22Rv1 (cell line): ENCODE measurements at regions not wholly inside any gene's neighbourhood (a gene's known extent, or its start where the extent isn't known, plus 50 kb on each side); places are given as distances from the start of the nearest gene placed in this dataset.
"Not testable (repeated sequence)": the region's sequence is repeated elsewhere in the genome, so short reads cannot be mapped to it uniquely, and the experiment has no call there.

Experiments used
- H3K27ac ChIP-seq: fragments of 450-650 bp; 2 replicates; pipeline ENCODE4 v1.5.1; 2017
- CTCF ChIP-seq: fragments of 450-650 bp; IDR thresholded peaks from 2 replicates; pipeline ENCODE4 v1.5.1; 2017; ENCODE audit warnings: mild to moderate bottlenecking
- ZFX ChIP-seq: fragments of 450-650 bp; IDR thresholded peaks from 2 replicates; pipeline ENCODE4 v1.6.1; 2017; ENCODE audit warnings: antibody characterized with exemption, borderline replicate concordance

GRCh38 chr3:157581956-157582636 lies 78.9 kb upstream of the VEPH1 start:
- not testable (repeated sequence) for H3K27ac ChIP-seq
- peak; percentile 46 for TF ChIP-seq CTCF

- no peak for TF ChIP-seq CTCF
- TF ChIP-seq ZFX, result no peak
- H3K27ac ChIP-seq, result no peak overlapping the region
Observed at GRCh38 chr3:157581371-157581770, 78.2 kb upstream of the VEPH1 start.

- H3K27ac ChIP-seq, result no peak overlapping the region
- TF ChIP-seq ZFX (no peak), CTCF (no peak)
Observed at GRCh38 chr3:157578181-157578580, 75.0 kb upstream of the VEPH1 start.

GRCh38 chr3:157574531-157574930 lies 71.3 kb upstream of the VEPH1 start:
- H3K27ac ChIP-seq, result no peak overlapping the region
- TF ChIP-seq CTCF (no peak), ZFX (no peak)

GRCh38 chr3:157573780-157574378 lies 70.7 kb upstream of the VEPH1 start:
- TF ChIP-seq CTCF (no peak), ZFX (no peak)
- no peak overlapping the region for H3K27ac ChIP-seq

- no peak overlapping the region for H3K27ac ChIP-seq
- TF ChIP-seq ZFX, result no peak
Observed at GRCh38 chr3:157573281-157573680, 70.1 kb upstream of the VEPH1 start.

- TF ChIP-seq ZFX, result no peak
- TF ChIP-seq CTCF, result peak; percentile 92
- H3K27ac ChIP-seq, result no peak overlapping the region
Observed at GRCh38 chr3:157572559-157573270, 69.5 kb upstream of the VEPH1 start.
